GM12872 (cell line): ENCODE measurements at regions not wholly inside any gene's neighbourhood (a gene's known extent, or its start where the extent isn't known, plus 50 kb on each side); places are given as distances from the start of the nearest gene placed in this dataset.

Experiments
- TF ChIP-seq, protein P1 (sequence below): IDR thresholded peaks from 3 replicates; pipeline ENCODE4 v1.5.1; 2011; ENCODE audit warnings: low read depth, mild to moderate bottlenecking, low read length, moderate library complexity; ENCODE audit not compliant: insufficient read depth

DNA sequence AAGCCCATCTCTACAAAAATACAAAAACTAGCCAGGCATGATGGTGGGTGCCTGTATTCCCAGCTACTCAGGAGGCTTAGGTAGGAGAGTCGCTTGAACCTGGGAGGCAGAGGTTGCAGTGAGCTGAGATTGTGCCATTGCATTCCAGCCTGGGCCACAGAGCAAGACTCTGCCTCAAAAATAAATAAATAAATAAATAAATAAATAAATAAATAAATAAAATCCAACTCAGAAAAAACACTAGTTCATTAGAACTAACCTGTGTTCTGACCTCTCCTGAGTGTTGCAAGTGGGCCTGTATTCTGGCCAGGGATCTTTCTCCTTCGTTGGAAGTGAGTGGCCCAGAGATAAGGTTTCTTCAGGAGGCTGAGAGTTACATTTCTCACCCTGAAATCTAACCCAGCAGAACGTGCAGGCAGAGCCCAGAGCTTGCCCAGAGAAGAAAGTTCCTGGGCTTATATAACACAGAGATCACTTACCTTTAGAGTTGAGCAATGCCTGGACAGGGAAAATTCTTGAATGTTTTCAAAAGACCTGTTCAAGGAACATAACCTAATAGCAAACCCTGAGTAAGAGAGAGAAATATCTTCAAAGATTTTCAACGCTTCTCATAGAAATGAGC, 583.9 kb downstream of the MCTP2 start:
- TF ChIP-seq, protein P1, sequence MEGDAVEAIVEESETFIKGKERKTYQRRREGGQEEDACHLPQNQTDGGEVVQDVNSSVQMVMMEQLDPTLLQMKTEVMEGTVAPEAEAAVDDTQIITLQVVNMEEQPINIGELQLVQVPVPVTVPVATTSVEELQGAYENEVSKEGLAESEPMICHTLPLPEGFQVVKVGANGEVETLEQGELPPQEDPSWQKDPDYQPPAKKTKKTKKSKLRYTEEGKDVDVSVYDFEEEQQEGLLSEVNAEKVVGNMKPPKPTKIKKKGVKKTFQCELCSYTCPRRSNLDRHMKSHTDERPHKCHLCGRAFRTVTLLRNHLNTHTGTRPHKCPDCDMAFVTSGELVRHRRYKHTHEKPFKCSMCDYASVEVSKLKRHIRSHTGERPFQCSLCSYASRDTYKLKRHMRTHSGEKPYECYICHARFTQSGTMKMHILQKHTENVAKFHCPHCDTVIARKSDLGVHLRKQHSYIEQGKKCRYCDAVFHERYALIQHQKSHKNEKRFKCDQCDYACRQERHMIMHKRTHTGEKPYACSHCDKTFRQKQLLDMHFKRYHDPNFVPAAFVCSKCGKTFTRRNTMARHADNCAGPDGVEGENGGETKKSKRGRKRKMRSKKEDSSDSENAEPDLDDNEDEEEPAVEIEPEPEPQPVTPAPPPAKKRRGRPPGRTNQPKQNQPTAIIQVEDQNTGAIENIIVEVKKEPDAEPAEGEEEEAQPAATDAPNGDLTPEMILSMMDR: no peak

DNA sequence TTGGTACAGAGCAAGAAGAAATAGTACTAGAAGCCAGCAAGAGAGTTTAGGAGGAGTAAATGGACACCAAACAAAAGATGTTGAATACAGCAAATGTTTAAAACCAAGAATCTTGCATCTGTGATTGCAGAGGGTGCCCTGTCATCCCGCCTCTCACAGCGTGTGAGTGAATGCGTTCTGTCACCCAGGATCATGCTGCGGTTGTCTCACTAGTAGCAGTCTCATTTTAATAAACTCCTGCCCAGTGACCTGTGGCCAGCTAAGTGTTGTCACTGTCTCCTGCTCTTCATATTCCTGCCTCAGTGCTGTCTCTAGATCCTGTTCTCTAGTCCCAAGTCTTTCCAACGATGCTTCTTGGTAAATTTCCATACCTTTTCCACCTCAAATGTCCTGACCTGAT, 584.6 kb downstream of the MCTP2 start:
- TF ChIP-seq, protein P1: no peak

DNA sequence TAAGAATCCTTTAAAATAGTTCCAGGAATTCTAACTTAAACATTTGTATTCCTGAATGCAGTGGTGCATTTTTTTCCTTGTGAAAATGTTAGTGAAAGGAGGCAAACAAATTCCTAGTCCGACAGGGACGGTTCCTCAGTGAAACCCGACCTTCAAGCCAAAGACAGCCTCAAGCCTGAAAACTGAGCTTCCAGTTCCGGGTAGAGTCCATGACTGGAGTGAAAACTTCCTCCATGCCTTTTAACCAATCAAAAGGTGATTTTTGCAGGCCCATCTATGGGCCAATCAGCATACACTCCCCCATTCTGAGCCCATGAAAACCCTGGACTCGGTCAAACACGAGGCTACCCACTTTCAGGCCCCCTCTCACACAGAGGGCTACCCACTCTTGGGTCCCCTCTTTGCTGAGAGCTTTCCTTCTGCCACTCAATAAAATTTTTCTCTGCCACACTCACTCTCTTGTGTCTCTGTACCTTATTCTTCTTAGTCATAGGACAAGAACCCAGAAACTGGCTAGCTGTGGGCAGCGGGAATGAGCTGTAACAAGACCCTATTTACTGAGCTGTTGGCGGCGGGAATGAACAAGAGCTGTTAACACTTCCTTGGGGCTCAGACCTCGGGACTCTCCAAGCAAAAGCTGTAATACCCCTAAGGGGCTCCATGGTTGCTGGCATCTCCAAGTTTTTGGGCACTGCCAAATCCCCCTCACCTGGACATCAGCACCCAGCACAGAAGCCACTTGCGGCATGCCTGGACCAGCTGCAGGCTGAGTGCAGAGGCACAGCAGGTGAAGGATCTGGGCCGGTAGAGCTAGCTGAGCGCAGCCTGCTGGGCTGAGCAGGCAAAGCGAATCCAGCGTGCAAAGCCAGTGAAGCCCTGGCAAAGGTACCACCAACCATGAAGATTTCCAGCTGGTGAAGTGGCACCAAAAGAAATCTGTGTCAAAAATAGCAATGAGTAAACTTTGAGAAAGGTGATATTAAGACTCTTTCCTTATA, 598.8 kb downstream of the MCTP2 start:
- TF ChIP-seq, protein P1: no peak

DNA sequence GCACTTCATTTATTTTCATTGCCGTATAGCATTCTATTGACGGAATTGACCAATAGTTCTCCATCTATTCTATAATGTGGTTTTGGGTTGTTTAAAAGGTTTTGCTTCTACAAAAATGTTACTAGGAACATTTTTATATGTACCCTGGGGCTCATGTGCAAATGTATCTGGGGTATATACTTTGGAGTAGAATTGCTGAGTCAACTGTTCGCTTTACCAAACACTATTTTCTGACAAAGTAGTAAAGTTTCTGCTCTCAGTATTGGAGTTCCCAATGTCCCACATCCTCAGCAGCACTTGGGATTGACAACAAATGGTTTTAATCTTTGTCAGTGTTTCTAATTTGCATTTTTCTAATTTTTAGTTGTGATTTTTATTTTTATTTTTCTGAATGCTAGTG, 602.6 kb downstream of the MCTP2 start:
- TF ChIP-seq, protein P1: no peak

DNA sequence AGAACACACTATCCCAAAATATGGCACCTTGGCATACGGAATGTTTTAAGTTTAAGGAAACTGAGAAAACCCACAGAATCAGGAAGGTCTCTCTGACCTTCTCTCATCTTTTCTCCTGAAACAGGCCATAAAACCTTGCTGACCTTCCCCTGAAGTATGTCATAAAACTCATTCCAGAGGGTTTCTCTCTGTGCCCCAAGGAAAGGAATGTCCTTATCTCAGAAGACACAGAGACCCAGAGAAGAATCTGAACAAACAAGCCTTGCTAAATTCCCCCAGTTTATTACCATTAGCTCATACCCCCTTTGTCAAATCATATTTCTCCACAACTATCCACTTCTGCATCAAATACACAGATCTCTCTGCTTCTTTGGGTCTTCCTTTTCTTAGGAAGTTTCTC, 603.1 kb downstream of the MCTP2 start:
- TF ChIP-seq, protein P1: no peak

DNA sequence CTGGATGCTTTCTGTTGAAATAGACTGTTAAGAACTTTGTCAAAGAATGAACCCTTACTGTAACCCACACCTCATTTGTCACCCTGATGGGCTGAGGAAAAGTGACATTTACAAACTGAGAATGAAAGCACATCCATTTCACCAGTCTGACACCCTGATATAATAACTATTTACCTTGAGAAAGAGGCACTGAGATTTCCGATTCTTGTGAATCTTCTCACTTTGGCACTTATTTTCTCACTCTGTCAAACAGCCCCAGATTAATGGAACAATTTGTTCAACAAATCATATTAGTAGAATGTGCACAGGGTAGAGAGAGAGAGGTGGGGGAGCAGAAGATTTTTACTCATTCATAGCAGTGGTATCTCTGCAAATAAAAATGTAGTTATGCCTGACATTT, 606.9 kb downstream of the MCTP2 start:
- TF ChIP-seq, protein P1: no peak

DNA sequence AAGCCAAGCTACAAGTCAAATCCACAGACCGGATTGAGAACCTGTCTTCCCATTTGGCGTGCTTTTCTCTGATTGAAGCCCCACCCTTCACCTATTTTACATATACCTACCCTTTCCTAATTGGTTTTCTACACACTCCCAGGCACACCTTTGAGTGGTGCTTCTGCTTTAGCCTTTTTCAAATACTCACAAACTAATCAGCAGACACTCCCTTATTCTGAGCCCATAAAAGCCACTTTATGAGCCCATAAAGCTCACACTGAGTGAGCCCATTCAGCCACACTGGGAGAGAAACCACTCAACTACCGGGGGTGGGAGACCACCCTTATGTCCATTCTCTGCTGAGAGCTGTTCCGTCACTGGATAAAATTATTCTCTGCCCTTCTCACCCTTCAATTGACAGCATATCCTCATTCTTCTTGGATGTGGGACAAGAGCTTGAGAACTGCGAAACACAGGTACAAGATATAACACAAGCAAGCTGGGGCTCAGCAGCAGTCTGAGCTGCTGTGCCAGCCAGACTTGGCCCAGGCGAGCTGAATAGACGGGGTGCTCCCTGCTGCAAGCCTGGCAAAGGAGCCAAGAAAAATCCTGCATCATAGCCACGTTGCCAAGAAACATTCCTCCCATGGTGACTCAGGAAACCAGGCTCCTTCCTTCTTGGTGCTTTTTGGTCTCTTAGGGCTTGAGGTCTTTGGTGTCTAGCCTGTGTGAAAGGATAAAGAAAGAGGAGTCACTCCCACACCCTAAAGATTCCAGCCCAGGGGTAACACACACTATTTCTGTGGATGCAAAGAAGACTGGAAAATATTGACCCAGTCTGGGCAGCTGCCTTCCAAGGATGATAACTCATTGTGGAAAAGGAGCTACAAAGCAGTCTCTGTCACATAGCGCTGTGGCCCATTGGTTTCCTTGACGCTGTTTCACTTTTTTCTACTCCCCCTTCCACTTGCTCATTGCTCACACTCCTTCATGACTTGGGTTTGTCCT, 609.7 kb downstream of the MCTP2 start:
- TF ChIP-seq, protein P1: no peak
